GM12891 (cell line): ENCODE measurements at regions not wholly inside any gene's neighbourhood (a gene's known extent, or its start where the extent isn't known, plus 50 kb on each side); places are given as distances from the start of the nearest gene placed in this dataset.

Experiments used
- PAX5 ChIP-seq: IDR thresholded peaks from 2 replicates; pipeline ENCODE4 v1.6.1; 2011; ENCODE audit warnings: low read length, moderate library complexity, mild to moderate bottlenecking; ENCODE audit not compliant: insufficient read depth, severe bottlenecking
- POLR2A ChIP-seq: IDR thresholded peaks from 2 replicates; pipeline ENCODE4 v1.6.1; 2011; ENCODE audit warnings: low read depth, low read length, control low read depth
- POLR2AphosphoS5 ChIP-seq: IDR thresholded peaks from 2 replicates; pipeline ENCODE4 v1.6.1; 2011; ENCODE audit warnings: low read depth, low read length, control low read depth
- POU2F2 ChIP-seq: IDR thresholded peaks from 2 replicates; pipeline ENCODE4 v1.6.1; 2011; ENCODE audit warnings: low read depth, mild to moderate bottlenecking, control low read depth, low read length, moderate library complexity
- SPI1 ChIP-seq: IDR thresholded peaks from 2 replicates; pipeline ENCODE4 v1.6.1; 2011; ENCODE audit warnings: low read depth, low read length, control low read depth
- TAF1 ChIP-seq: IDR thresholded peaks from 2 replicates; pipeline ENCODE4 v1.6.1; 2011; ENCODE audit warnings: low read depth, low read length, control low read depth

DNA sequence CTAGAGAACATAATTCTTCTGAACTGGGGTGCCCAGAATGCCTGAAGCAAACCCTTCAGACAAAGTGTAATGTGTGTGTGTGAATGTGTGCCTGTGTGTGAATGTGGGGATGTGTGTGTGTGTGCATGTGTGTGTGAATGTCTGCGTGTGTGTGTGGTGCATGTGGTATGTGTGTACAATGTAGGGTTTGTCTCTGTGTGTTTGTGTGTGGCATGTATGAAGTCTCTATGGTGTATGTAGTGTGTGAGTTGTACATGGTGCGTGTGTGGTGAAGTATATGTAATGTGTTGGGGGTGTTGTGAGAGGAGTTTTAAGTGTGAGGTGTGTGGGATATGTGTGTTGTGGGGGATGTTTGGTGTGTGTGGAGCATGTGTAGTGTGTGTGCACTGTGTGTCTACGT, 129.3 kb upstream of the SOX11 start:
- no peak for TF ChIP-seq POLR2A
- TF ChIP-seq POLR2AphosphoS5: no peak
- no peak for TF ChIP-seq SPI1
- TF ChIP-seq TAF1: no peak
- TF ChIP-seq PAX5: no peak
- no peak for TF ChIP-seq POU2F2
